ENCODE measurements at regions not wholly inside any gene's neighbourhood (a gene's known extent, or its start where the extent isn't known, plus 50 kb on each side); places are given as distances from the start of the nearest gene placed in this dataset.

- TF ChIP-seq EZH2phosphoT487 (IDR thresholded peaks at IDR 0.05), result no peak
- no peak for TF ChIP-seq CTCF (IDR thresholded peaks at IDR 0.05)
Observed at GRCh38 chr1:38730511-38731397, 128.8 kb downstream of the RRAGC start.
